NB4 (cell line): ENCODE measurements at regions not wholly inside any gene's neighbourhood (a gene's known extent, or its start where the extent isn't known, plus 50 kb on each side); places are given as distances from the start of the nearest gene placed in this dataset.
"Not testable (repeated sequence)": the region's sequence is repeated elsewhere in the genome, so short reads cannot be mapped to it uniquely, and the experiment has no call there.

Experiments
- DNase-seq: peaks from one replicate; pipeline ENCODE4 v3.0.0; 2010; ENCODE audit warnings: low read depth
- H3K4me3 ChIP-seq: one replicate; pipeline ENCODE4 v1.5.1; 2011; ENCODE audit warnings: mild to moderate bottlenecking, low read depth, low read length, moderate library complexity
- MYC ChIP-seq: IDR thresholded peaks from 2 replicates; pipeline ENCODE4 v1.6.1; 2011; ENCODE audit warnings: low read depth, low read length
- POLR2A ChIP-seq: IDR thresholded peaks from 2 replicates; pipeline ENCODE4 v1.6.1; 2011; ENCODE audit warnings: mild to moderate bottlenecking; ENCODE audit not compliant: insufficient read length; ENCODE audit errors: extremely low read depth
- TF ChIP-seq, protein P1 (sequence below): IDR thresholded peaks from one replicate; pipeline ENCODE4 v1.5.1; 2012; ENCODE audit warnings: low read depth, low read length
- TF ChIP-seq, protein P2 (sequence below): IDR thresholded peaks from 2 replicates; pipeline ENCODE4 v1.6.1; 2011; ENCODE audit warnings: low read depth, low read length

DNA sequence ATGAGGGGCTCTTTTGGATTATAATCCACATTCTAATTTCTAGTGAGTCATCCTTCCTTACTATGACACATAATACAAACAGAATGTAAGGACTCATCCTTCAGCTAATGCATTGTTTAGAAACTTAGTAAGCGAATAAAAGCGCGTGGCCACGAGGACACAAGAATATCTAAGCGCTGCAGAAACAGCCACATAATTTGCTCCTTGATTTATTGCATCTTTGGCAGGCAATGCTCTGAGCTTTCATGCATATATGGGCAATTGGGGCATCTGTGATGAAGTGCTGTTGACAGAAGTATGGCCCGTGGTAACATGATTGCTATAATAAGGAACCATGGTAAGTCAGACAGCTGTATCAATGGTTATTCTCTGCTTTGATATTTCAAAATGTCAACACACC lies 191.3 kb upstream of the ZNF385D start:
- TF ChIP-seq MYC (no peak), POLR2A (no peak)
- TF ChIP-seq, protein P1, sequence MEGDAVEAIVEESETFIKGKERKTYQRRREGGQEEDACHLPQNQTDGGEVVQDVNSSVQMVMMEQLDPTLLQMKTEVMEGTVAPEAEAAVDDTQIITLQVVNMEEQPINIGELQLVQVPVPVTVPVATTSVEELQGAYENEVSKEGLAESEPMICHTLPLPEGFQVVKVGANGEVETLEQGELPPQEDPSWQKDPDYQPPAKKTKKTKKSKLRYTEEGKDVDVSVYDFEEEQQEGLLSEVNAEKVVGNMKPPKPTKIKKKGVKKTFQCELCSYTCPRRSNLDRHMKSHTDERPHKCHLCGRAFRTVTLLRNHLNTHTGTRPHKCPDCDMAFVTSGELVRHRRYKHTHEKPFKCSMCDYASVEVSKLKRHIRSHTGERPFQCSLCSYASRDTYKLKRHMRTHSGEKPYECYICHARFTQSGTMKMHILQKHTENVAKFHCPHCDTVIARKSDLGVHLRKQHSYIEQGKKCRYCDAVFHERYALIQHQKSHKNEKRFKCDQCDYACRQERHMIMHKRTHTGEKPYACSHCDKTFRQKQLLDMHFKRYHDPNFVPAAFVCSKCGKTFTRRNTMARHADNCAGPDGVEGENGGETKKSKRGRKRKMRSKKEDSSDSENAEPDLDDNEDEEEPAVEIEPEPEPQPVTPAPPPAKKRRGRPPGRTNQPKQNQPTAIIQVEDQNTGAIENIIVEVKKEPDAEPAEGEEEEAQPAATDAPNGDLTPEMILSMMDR: no peak
- TF ChIP-seq, protein P2, sequence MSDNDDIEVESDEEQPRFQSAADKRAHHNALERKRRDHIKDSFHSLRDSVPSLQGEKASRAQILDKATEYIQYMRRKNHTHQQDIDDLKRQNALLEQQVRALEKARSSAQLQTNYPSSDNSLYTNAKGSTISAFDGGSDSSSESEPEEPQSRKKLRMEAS: no peak
- DNase-seq: no peak
- no peak overlapping the region for H3K4me3 ChIP-seq

DNA sequence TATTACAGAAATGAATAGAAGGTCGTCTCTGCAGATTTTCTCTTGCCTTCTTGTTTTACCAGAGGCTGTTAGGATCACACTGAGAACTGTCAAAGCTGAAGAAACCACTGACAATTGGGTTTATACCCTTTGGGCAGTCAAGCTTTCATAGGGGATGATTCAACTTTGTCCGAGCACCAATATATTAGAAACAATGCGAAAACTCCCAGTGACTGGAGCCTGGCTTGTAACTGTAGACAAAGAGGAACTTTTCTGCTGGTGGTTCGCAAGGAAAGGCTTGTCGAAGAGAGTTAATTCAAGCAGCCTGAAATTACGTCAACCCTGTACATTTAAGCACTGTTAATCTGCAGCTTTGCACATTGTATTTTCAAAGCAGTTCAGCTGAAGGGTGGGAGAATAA lies 193.2 kb upstream of the ZNF385D start:
- no peak for DNase-seq
- no peak overlapping the region for H3K4me3 ChIP-seq
- TF ChIP-seq POLR2A: no peak
- TF ChIP-seq, protein P2: no peak

DNA sequence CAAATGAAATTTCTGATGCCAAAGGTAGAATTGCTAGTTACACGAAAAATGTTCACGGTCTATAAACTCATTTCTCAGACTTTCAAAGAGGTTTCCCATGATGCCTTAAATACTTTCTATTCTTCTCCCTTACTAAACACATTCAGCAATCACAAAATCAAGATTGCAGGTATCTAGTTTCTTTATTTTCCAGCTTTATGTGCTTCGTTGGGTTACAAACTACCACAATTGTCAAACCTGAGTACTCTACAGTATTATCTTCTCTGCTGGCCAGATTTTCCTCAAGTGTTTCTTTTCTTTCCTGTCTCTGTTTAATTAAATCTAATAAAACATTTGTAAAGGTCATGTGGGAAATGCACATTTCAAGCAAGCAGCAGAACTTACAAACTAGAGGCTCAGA lies 201.8 kb upstream of the ZNF385D start:
- TF ChIP-seq MYC (no peak), POLR2A (no peak)
- TF ChIP-seq, protein P1: no peak
- TF ChIP-seq, protein P2: no peak
- H3K4me3 ChIP-seq: no peak overlapping the region
- no peak for DNase-seq

DNA sequence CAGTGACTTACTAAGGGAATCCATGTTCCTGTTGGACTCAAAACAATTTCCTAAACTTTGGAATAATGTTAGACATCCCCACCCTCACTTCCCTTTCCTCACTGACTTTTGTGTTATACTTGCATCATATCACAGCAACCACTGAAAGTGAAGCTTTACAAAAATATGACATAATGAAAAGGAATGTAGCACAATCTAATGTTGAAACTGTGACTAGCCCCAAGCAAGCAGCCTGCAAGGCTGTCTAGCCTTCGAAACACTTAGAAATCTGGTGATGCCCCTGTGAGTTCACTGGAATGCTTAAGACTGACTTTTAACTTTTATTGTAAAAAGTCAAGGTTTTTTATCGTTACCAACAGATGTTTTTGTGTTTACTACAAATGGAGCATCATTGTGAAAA lies 203.7 kb upstream of the ZNF385D start:
- no peak for TF ChIP-seq POLR2A
- TF ChIP-seq, protein P1: no peak
- TF ChIP-seq MYC: no peak
- TF ChIP-seq, protein P2: no peak
- no peak for DNase-seq
- no peak overlapping the region for H3K4me3 ChIP-seq

DNA sequence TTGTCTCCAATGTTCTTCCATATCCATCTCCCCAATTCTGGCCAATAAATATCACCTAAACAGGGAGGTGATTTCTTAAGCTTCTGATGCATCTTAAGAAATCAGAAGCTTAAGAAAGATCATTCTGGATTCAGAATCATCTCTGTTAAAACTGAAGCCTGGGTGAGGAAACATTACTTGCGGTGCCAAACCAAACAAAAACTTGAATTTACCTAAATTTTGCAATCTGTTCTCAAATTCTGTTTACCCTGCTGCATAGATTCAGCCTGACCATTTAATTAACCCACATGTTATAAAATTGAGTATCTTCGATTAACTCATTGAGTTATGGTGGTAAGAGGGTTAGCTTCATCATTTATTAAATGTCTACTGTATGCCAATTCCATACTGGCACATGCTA lies 204.4 kb upstream of the ZNF385D start:
- no peak overlapping the region for H3K4me3 ChIP-seq
- DNase-seq: no peak
- TF ChIP-seq, protein P1: no peak
- TF ChIP-seq, protein P2: no peak
- TF ChIP-seq MYC (no peak), POLR2A (no peak)

DNA sequence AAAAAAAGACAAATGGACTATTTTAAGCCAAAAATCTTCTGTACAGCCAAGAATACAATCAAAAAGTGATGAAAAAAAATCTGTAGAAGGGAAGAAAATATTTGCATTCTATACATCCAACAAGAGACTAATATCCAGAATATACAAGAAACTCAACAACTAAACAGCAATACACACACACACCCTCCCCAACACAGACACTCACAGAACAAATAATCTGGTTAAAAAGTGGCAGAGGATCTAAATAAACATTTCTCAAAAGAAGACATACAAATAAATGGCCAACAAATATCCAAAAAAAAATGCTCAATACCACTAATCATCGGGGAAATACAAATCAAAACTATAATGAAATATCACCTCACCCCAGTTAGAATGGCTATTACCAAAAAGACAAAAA lies 209.0 kb upstream of the ZNF385D start:
- H3K4me3 ChIP-seq: no peak overlapping the region
- TF ChIP-seq, protein P2: no peak
- no peak for DNase-seq

DNA sequence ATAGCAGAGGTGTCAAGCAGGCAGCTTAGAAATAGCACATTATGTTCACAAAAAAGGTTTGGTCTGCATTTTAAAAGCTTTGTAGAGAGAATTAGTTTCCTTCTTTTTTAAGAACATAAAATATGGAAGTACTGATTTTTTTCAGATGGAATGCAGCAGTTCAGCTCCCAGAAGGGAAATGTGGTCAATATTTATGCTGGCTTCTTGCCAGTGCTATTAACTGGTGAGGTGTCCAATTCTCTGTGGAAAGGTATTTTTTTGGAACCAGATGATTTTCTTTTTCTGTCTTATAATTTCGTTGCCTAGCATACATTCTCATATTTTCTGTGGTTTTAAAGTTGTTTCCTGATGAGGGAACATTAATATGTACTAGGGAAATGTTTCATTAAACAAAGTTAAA lies 211.4 kb upstream of the ZNF385D start:
- H3K4me3 ChIP-seq: no peak overlapping the region
- TF ChIP-seq, protein P1: no peak
- TF ChIP-seq, protein P2: no peak
- no peak for TF ChIP-seq MYC
- no peak for TF ChIP-seq POLR2A
- DNase-seq: no peak

DNA sequence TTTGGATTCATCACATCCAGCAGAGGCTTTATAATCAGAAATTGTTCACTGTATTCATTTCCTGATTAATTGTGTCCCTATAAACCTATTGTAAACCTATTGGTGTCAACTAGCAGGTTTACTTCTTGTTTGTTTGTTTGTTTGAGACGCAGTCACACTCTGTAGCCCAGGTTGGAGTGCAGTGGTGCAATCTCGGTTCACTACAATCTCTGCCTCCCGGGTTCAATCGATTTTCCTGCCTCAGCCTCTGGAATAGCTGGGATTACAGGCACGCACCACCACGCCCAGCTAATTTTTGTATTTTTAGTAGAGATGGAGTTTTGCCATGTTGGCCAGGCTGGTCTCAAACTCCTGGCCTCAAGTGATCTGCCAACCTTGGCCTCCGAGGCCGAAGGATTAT lies 215.4 kb upstream of the ZNF385D start:
- H3K4me3 ChIP-seq, DNase-seq: not testable (repeated sequence)
